Middle frontal gyrus (tissue), 1 donor: ENCODE measurements at regions not wholly inside any gene's neighbourhood (a gene's known extent, or its start where the extent isn't known, plus 50 kb on each side); places are given as distances from the start of the nearest gene placed in this dataset.

Experiments used
- DNase-seq: peaks from one replicate; pipeline ENCODE4 v3.0.0-alpha.2; 2015; ENCODE audit warnings: low spot score; ENCODE audit errors: extremely low spot score

- no peak for DNase-seq
Measured at GRCh38 chr15:46213551-46213950, 578.7 kb downstream of the SQOR start.

GRCh38 chr15:46222826-46223225 is 588.0 kb downstream of the SQOR start:
- peak; percentile 12 for DNase-seq

GRCh38 chr15:46229263-46229662 is 594.4 kb downstream of the SQOR start:
- DNase-seq, result no peak

- DNase-seq, result no peak
Measured at GRCh38 chr15:46231786-46232185, 597.0 kb downstream of the SQOR start.

GRCh38 chr15:46232471-46232870 is 597.6 kb downstream of the SQOR start:
- DNase-seq, result no peak

GRCh38 chr15:46242935-46243334 is 608.1 kb downstream of the SQOR start:
- no peak for DNase-seq

- no peak for DNase-seq
Measured at GRCh38 chr15:46251903-46252302, 617.1 kb downstream of the SQOR start.

GRCh38 chr15:46258056-46258455 is 623.2 kb downstream of the SQOR start:
- no peak for DNase-seq

GRCh38 chr15:46260937-46261336 is 626.1 kb downstream of the SQOR start:
- no peak for DNase-seq

- DNase-seq, result no peak
Measured at GRCh38 chr15:46265664-46266347, 631.0 kb downstream of the SQOR start.

GRCh38 chr15:46266661-46267060 is 631.8 kb downstream of the SQOR start:
- no peak for DNase-seq

GRCh38 chr15:46270481-46271147 is 635.8 kb downstream of the SQOR start:
- no peak for DNase-seq

GRCh38 chr15:46275701-46276100 is 640.9 kb downstream of the SQOR start:
- no peak for DNase-seq

GRCh38 chr15:46277451-46277850 is 642.6 kb downstream of the SQOR start:
- DNase-seq, result no peak

- no peak for DNase-seq
Measured at GRCh38 chr15:46278062-46278461, 643.2 kb downstream of the SQOR start.

- no peak for DNase-seq
Measured at GRCh38 chr15:46278486-46279090, 643.8 kb downstream of the SQOR start.

GRCh38 chr15:46280762-46281542 is 646.1 kb downstream of the SQOR start:
- DNase-seq, result no peak

GRCh38 chr15:46293550-46293949 is 658.7 kb downstream of the SQOR start:
- DNase-seq, result no peak

- DNase-seq, result no peak
Measured at GRCh38 chr15:46296002-46296401, 661.2 kb downstream of the SQOR start.

- DNase-seq, result no peak
Measured at GRCh38 chr15:46296797-46297196, 662.0 kb downstream of the SQOR start.

- no peak for DNase-seq
Measured at GRCh38 chr15:46297766-46298165, 662.9 kb downstream of the SQOR start.

GRCh38 chr15:46300716-46301115 is 665.9 kb downstream of the SQOR start:
- DNase-seq, result no peak
